ENCODE measurements at regions not wholly inside any gene's neighbourhood (a gene's known extent, or its start where the extent isn't known, plus 50 kb on each side); places are given as distances from the start of the nearest gene placed in this dataset.

DNA sequence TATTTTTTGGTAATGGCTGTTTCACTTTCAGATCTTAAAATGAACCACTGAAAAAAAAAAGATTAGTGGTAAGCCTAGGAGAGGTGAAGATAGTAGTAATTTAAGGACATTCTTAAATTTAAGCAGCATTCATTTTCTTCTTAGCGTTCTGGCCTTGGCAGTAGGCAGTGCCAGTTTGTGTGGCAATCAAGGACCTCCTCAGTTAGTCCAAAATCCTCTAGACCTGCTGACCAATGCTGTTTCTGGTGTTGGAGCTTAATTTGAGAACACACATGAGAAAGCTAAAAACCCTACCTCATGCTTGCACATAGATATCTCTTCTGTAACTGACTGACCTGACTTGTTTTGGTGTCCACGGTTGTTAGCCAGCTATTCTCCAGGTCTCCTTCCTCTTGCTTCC lies 219.8 kb upstream of the RGS6 start (continued):
- TF ChIP-seq, protein P1, sequence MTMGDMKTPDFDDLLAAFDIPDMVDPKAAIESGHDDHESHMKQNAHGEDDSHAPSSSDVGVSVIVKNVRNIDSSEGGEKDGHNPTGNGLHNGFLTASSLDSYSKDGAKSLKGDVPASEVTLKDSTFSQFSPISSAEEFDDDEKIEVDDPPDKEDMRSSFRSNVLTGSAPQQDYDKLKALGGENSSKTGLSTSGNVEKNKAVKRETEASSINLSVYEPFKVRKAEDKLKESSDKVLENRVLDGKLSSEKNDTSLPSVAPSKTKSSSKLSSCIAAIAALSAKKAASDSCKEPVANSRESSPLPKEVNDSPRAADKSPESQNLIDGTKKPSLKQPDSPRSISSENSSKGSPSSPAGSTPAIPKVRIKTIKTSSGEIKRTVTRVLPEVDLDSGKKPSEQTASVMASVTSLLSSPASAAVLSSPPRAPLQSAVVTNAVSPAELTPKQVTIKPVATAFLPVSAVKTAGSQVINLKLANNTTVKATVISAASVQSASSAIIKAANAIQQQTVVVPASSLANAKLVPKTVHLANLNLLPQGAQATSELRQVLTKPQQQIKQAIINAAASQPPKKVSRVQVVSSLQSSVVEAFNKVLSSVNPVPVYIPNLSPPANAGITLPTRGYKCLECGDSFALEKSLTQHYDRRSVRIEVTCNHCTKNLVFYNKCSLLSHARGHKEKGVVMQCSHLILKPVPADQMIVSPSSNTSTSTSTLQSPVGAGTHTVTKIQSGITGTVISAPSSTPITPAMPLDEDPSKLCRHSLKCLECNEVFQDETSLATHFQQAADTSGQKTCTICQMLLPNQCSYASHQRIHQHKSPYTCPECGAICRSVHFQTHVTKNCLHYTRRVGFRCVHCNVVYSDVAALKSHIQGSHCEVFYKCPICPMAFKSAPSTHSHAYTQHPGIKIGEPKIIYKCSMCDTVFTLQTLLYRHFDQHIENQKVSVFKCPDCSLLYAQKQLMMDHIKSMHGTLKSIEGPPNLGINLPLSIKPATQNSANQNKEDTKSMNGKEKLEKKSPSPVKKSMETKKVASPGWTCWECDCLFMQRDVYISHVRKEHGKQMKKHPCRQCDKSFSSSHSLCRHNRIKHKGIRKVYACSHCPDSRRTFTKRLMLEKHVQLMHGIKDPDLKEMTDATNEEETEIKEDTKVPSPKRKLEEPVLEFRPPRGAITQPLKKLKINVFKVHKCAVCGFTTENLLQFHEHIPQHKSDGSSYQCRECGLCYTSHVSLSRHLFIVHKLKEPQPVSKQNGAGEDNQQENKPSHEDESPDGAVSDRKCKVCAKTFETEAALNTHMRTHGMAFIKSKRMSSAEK (CRISPR knock-in tag; IDR thresholded peaks at IDR 0.05; ENCODE audit: borderline replicate concordance) = no peak
- TF ChIP-seq, protein P2, sequence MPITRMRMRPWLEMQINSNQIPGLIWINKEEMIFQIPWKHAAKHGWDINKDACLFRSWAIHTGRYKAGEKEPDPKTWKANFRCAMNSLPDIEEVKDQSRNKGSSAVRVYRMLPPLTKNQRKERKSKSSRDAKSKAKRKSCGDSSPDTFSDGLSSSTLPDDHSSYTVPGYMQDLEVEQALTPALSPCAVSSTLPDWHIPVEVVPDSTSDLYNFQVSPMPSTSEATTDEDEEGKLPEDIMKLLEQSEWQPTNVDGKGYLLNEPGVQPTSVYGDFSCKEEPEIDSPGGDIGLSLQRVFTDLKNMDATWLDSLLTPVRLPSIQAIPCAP (CRISPR knock-in tag; IDR thresholded peaks at IDR 0.05) = no peak
- TF ChIP-seq, protein P3, sequence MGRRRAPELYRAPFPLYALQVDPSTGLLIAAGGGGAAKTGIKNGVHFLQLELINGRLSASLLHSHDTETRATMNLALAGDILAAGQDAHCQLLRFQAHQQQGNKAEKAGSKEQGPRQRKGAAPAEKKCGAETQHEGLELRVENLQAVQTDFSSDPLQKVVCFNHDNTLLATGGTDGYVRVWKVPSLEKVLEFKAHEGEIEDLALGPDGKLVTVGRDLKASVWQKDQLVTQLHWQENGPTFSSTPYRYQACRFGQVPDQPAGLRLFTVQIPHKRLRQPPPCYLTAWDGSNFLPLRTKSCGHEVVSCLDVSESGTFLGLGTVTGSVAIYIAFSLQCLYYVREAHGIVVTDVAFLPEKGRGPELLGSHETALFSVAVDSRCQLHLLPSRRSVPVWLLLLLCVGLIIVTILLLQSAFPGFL (CRISPR knock-in tag; IDR thresholded peaks at IDR 0.05; ENCODE audit: borderline replicate concordance) = no peak
- TF ChIP-seq, protein P4, sequence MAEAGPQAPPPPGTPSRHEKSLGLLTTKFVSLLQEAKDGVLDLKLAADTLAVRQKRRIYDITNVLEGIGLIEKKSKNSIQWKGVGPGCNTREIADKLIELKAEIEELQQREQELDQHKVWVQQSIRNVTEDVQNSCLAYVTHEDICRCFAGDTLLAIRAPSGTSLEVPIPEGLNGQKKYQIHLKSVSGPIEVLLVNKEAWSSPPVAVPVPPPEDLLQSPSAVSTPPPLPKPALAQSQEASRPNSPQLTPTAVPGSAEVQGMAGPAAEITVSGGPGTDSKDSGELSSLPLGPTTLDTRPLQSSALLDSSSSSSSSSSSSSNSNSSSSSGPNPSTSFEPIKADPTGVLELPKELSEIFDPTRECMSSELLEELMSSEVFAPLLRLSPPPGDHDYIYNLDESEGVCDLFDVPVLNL (CRISPR knock-in tag; IDR thresholded peaks at IDR 0.05; ENCODE audit: borderline replicate concordance, low read depth) = no peak
- TF ChIP-seq SMAD3 (CRISPR knock-in tag; IDR thresholded peaks at IDR 0.05; ENCODE audit: borderline replicate concordance) = no peak

DNA sequence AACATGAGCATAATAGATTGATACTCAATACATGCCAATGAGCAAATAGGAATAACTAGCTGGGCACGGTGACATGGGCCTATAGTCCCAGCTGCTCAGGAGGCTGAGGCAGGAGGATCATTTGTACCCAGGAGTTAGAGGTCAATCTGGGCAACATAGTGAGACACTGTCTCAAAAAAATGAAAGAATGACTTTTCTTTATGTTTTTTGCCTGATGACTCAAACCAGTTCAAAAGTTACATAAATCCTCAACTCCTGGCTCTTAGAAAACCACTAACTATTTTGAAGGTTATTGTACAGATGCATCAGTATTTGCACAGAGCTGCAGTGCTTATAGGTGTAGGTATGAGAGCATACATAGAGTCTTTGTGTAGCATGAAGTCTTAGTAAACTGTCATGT lies 219.2 kb upstream of the RGS6 start:
- ChIA-PET POLR2A (no interaction called here), CTCF (interaction anchor here (2.0 kb wide), 1 partner anchor 8 kb away, joined by 13 read pairs; no protein-coding TSS in a partner anchor)
- no peak for ATAC-seq
- TF ChIP-seq, protein P5, sequence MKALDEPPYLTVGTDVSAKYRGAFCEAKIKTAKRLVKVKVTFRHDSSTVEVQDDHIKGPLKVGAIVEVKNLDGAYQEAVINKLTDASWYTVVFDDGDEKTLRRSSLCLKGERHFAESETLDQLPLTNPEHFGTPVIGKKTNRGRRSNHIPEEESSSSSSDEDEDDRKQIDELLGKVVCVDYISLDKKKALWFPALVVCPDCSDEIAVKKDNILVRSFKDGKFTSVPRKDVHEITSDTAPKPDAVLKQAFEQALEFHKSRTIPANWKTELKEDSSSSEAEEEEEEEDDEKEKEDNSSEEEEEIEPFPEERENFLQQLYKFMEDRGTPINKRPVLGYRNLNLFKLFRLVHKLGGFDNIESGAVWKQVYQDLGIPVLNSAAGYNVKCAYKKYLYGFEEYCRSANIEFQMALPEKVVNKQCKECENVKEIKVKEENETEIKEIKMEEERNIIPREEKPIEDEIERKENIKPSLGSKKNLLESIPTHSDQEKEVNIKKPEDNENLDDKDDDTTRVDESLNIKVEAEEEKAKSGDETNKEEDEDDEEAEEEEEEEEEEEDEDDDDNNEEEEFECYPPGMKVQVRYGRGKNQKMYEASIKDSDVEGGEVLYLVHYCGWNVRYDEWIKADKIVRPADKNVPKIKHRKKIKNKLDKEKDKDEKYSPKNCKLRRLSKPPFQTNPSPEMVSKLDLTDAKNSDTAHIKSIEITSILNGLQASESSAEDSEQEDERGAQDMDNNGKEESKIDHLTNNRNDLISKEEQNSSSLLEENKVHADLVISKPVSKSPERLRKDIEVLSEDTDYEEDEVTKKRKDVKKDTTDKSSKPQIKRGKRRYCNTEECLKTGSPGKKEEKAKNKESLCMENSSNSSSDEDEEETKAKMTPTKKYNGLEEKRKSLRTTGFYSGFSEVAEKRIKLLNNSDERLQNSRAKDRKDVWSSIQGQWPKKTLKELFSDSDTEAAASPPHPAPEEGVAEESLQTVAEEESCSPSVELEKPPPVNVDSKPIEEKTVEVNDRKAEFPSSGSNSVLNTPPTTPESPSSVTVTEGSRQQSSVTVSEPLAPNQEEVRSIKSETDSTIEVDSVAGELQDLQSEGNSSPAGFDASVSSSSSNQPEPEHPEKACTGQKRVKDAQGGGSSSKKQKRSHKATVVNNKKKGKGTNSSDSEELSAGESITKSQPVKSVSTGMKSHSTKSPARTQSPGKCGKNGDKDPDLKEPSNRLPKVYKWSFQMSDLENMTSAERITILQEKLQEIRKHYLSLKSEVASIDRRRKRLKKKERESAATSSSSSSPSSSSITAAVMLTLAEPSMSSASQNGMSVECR (CRISPR knock-in tag; IDR thresholded peaks at IDR 0.05; ENCODE audit: borderline replicate concordance) = no peak
- no peak for TF ChIP-seq FOXK1 (CRISPR knock-in tag; IDR thresholded peaks at IDR 0.05)
- no peak for TF ChIP-seq ZNF219 (CRISPR knock-in tag; IDR thresholded peaks at IDR 0.05; ENCODE audit: borderline replicate concordance)
- no peak for TF ChIP-seq CREB1 (CRISPR knock-in tag; IDR thresholded peaks at IDR 0.05)
- no peak for TF ChIP-seq TP53 (CRISPR knock-in tag; IDR thresholded peaks at IDR 0.05)
- TF ChIP-seq, protein P6, sequence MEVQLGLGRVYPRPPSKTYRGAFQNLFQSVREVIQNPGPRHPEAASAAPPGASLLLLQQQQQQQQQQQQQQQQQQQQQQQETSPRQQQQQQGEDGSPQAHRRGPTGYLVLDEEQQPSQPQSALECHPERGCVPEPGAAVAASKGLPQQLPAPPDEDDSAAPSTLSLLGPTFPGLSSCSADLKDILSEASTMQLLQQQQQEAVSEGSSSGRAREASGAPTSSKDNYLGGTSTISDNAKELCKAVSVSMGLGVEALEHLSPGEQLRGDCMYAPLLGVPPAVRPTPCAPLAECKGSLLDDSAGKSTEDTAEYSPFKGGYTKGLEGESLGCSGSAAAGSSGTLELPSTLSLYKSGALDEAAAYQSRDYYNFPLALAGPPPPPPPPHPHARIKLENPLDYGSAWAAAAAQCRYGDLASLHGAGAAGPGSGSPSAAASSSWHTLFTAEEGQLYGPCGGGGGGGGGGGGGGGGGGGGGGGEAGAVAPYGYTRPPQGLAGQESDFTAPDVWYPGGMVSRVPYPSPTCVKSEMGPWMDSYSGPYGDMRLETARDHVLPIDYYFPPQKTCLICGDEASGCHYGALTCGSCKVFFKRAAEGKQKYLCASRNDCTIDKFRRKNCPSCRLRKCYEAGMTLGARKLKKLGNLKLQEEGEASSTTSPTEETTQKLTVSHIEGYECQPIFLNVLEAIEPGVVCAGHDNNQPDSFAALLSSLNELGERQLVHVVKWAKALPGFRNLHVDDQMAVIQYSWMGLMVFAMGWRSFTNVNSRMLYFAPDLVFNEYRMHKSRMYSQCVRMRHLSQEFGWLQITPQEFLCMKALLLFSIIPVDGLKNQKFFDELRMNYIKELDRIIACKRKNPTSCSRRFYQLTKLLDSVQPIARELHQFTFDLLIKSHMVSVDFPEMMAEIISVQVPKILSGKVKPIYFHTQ (CRISPR knock-in tag; IDR thresholded peaks at IDR 0.05) = no peak
- no peak for TF ChIP-seq MYBL2 (CRISPR knock-in tag; IDR thresholded peaks at IDR 0.05)
- TF ChIP-seq ETV6 (CRISPR knock-in tag; IDR thresholded peaks at IDR 0.05) = no peak
- TF ChIP-seq ESRRA (CRISPR knock-in tag; IDR thresholded peaks at IDR 0.05; ENCODE audit: borderline replicate concordance) = no peak
- no peak for TF ChIP-seq ZNF138 (CRISPR knock-in tag; conservative IDR thresholded peaks at IDR 0.05)
- TF ChIP-seq, protein P2 (CRISPR knock-in tag; IDR thresholded peaks at IDR 0.05) = no peak
- no peak for TF ChIP-seq ZNF232 (CRISPR knock-in tag; IDR thresholded peaks at IDR 0.05)
- TF ChIP-seq, protein P7, sequence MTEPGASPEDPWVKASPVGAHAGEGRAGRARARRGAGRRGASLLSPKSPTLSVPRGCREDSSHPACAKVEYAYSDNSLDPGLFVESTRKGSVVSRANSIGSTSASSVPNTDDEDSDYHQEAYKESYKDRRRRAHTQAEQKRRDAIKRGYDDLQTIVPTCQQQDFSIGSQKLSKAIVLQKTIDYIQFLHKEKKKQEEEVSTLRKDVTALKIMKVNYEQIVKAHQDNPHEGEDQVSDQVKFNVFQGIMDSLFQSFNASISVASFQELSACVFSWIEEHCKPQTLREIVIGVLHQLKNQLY (CRISPR knock-in tag; IDR thresholded peaks at IDR 0.05) = no peak
- no peak for TF ChIP-seq CREM (CRISPR knock-in tag; IDR thresholded peaks at IDR 0.05)

More for the DNA sequence above, 219.2 kb upstream of the RGS6 start:
- Mint-ChIP-seq H3K27ac (no peak overlapping the region), H3K4me3 (no peak overlapping the region), H3K4me1 (peaks cover 11% of the 10 kb centered on the region), H3K27me3 (ENCODE audit: low read depth) (no peaks in the 10 kb centered on the region), H3K36me3 (peaks cover 19% of the 10 kb centered on the region), H3K9me3 (no peaks in the 10 kb centered on the region)
- DNase-seq (ENCODE audit: low spot score) = no peak

All from WTC11 (cell line).